ENCODE measurements at regions not wholly inside any gene's neighbourhood (a gene's known extent, or its start where the extent isn't known, plus 50 kb on each side); places are given as distances from the start of the nearest gene placed in this dataset.

DNA sequence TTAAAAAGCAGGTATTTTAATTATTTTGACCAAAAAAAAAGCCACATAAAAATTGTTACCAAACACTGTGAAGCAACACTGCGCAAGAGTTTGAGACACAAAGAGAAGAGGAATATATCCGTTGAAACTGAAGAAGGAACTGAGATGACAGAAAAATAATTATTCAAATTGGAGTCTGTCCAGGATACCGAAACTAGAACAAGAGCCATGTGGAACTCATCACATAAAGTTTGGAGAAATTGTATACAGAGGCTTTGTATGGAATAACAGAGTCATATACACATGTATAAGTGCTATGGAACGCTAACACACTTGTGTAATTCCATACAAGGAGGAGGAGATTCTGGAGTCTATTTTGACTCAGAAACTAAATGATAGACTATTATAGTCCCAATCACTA is 675.1 kb upstream of the ADGRL2 start:
- no peak for TF ChIP-seq SIN3A (IDR thresholded peaks at IDR 0.05; ENCODE audit: borderline replicate concordance, insufficient read depth, low read depth, low read length)
- TF ChIP-seq, protein P1, sequence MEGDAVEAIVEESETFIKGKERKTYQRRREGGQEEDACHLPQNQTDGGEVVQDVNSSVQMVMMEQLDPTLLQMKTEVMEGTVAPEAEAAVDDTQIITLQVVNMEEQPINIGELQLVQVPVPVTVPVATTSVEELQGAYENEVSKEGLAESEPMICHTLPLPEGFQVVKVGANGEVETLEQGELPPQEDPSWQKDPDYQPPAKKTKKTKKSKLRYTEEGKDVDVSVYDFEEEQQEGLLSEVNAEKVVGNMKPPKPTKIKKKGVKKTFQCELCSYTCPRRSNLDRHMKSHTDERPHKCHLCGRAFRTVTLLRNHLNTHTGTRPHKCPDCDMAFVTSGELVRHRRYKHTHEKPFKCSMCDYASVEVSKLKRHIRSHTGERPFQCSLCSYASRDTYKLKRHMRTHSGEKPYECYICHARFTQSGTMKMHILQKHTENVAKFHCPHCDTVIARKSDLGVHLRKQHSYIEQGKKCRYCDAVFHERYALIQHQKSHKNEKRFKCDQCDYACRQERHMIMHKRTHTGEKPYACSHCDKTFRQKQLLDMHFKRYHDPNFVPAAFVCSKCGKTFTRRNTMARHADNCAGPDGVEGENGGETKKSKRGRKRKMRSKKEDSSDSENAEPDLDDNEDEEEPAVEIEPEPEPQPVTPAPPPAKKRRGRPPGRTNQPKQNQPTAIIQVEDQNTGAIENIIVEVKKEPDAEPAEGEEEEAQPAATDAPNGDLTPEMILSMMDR (IDR thresholded peaks at IDR 0.05): no peak
- TF ChIP-seq POLR2AphosphoS5 (IDR thresholded peaks at IDR 0.05; ENCODE audit: low read depth, low read length): no peak
- TF ChIP-seq, protein P2, sequence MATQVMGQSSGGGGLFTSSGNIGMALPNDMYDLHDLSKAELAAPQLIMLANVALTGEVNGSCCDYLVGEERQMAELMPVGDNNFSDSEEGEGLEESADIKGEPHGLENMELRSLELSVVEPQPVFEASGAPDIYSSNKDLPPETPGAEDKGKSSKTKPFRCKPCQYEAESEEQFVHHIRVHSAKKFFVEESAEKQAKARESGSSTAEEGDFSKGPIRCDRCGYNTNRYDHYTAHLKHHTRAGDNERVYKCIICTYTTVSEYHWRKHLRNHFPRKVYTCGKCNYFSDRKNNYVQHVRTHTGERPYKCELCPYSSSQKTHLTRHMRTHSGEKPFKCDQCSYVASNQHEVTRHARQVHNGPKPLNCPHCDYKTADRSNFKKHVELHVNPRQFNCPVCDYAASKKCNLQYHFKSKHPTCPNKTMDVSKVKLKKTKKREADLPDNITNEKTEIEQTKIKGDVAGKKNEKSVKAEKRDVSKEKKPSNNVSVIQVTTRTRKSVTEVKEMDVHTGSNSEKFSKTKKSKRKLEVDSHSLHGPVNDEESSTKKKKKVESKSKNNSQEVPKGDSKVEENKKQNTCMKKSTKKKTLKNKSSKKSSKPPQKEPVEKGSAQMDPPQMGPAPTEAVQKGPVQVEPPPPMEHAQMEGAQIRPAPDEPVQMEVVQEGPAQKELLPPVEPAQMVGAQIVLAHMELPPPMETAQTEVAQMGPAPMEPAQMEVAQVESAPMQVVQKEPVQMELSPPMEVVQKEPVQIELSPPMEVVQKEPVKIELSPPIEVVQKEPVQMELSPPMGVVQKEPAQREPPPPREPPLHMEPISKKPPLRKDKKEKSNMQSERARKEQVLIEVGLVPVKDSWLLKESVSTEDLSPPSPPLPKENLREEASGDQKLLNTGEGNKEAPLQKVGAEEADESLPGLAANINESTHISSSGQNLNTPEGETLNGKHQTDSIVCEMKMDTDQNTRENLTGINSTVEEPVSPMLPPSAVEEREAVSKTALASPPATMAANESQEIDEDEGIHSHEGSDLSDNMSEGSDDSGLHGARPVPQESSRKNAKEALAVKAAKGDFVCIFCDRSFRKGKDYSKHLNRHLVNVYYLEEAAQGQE (IDR thresholded peaks at IDR 0.05; ENCODE audit: insufficient read depth in 1 of 2, low read depth in 2 of 2, low read length in 1 of 2): no peak
- TF ChIP-seq TCF7L2 (IDR thresholded peaks at IDR 0.05; ENCODE audit: low read depth, low read length): no peak

Data from Panc1 (cell line).